H1 (cell line): ENCODE measurements at regions not wholly inside any gene's neighbourhood (a gene's known extent, or its start where the extent isn't known, plus 50 kb on each side); places are given as distances from the start of the nearest gene placed in this dataset.

Experiments
- GTF2F1 ChIP-seq: IDR thresholded peaks from 2 replicates; pipeline ENCODE4 v1.6.1; 2012; ENCODE audit warnings: low read depth, low read length, improper control_type of control experiment, borderline replicate concordance
- HDAC6 ChIP-seq: IDR thresholded peaks from one replicate; pipeline ENCODE4 v1.7.1; 2012; ENCODE audit warnings: low read depth, mild to moderate bottlenecking, inconsistent platforms, low read length, moderate library complexity
- SIN3A ChIP-seq, 2 experiments: IDR thresholded peaks in 1 of 2; conservative IDR thresholded peaks in 1 of 2; 2 replicates each; pipeline ENCODE4 v1.6.1; 2011 to 2012; ENCODE audit warnings: low read length in 2 of 2, improper control_type of control experiment in 1 of 2, low read depth in 1 of 2, mild to moderate bottlenecking in 1 of 2
- SIRT6 ChIP-seq: IDR thresholded peaks from one replicate; pipeline ENCODE4 v1.7.1; 2012; ENCODE audit warnings: low read length, inconsistent platforms
- YY1 ChIP-seq: IDR thresholded peaks from 2 replicates; pipeline ENCODE4 v1.6.1; 2011; ENCODE audit warnings: low read depth, mild to moderate bottlenecking, low read length
- TF ChIP-seq, protein P1 (sequence below): IDR thresholded peaks from 2 replicates; pipeline ENCODE4 v1.6.1; 2012; ENCODE audit warnings: inconsistent platforms

DNA sequence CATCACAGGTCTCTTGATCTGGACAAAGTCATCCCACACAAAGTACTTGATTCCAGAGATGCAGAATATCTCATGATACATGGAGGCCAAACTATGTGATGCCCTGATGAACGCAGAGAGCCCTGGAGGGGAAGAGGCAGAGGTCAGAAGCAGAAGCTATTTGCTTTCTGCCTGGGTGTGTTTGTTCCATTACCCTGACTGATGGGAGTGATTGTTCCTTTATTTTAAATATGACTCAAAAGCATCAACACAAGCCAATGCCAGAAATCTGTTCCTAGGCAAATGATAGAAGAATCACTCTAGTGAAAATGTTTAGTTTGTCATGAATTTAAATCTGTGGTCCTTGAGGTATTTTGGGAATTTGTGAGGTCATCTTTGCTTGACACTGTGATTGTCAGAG, 54.7 kb upstream of the GGTLC1 start (continued):
- TF ChIP-seq SIN3A (conservative IDR thresholded peaks at IDR 0.05 in 1 of 2, IDR thresholded peaks at IDR 0.05 in 1 of 2; ENCODE audit: low read depth in 1 of 2, low read length in 2 of 2), result no peak
- TF ChIP-seq SIRT6, result no peak
- TF ChIP-seq GTF2F1, result no peak
- no peak for TF ChIP-seq HDAC6
- no peak for TF ChIP-seq YY1
- TF ChIP-seq, protein P1, sequence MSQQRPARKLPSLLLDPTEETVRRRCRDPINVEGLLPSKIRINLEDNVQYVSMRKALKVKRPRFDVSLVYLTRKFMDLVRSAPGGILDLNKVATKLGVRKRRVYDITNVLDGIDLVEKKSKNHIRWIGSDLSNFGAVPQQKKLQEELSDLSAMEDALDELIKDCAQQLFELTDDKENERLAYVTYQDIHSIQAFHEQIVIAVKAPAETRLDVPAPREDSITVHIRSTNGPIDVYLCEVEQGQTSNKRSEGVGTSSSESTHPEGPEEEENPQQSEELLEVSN, result no peak
